ENCODE measurements at regions not wholly inside any gene's neighbourhood (a gene's known extent, or its start where the extent isn't known, plus 50 kb on each side); places are given as distances from the start of the nearest gene placed in this dataset.

DNA sequence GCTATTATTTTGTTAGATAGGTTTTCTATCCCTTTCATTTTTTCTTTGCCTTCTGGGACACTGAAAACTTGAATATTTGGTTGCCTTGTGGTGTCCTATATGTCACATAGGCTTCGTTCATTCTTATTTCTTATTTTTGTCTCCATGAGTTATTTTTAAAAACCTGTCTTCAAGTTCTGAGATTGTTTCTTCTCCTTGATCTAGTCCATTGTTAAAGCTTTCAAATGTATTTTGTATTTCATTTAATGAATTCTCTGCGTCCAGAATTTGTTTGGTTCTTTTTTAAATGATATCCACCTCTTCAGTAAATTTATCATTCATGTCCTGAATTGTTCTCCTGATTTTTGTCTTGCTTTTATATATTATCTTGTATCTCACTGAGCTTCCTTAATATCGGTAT is 243.2 kb upstream of the BMP2 start:
- intact Hi-C loops (cut with DNase I; ENCODE audit: low total_unique reads), result no loop called here
- H3K4me3 ChIP-seq (ENCODE audit: low read depth, poor library complexity, severe bottlenecking), result no peak overlapping the region
- no peak for DNase-seq (ENCODE audit: low spot score in 2 of 2)
- TF ChIP-seq, protein P1, sequence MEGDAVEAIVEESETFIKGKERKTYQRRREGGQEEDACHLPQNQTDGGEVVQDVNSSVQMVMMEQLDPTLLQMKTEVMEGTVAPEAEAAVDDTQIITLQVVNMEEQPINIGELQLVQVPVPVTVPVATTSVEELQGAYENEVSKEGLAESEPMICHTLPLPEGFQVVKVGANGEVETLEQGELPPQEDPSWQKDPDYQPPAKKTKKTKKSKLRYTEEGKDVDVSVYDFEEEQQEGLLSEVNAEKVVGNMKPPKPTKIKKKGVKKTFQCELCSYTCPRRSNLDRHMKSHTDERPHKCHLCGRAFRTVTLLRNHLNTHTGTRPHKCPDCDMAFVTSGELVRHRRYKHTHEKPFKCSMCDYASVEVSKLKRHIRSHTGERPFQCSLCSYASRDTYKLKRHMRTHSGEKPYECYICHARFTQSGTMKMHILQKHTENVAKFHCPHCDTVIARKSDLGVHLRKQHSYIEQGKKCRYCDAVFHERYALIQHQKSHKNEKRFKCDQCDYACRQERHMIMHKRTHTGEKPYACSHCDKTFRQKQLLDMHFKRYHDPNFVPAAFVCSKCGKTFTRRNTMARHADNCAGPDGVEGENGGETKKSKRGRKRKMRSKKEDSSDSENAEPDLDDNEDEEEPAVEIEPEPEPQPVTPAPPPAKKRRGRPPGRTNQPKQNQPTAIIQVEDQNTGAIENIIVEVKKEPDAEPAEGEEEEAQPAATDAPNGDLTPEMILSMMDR (IDR thresholded peaks at IDR 0.05), result no peak
- no peak for TF ChIP-seq POLR2A (IDR thresholded peaks at IDR 0.05)
- 92 to 93% methylated on average over 3 of the region's 3 CpGs for WGBS, 2 donors

DNA sequence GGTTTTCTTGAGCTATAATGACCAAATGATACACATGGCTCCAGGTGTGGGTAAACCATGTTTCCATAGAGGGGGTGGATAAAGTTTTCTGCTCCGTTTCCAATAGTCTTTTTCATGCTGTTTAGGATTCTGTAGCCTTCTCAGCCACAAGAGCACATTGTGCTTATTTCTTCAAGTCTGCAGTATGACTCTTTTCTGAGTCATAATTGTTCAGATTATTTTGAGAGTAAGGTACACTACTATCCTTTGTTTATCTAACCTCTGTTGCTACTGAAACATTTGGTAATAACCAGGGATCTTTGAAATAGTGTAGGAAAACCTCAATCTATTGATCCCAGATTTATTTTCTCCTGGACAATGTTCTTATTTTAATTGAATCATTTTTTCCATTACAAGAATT is 247.9 kb upstream of the BMP2 start:
- TF ChIP-seq, protein P1 (IDR thresholded peaks at IDR 0.05), result no peak
- TF ChIP-seq POLR2A (IDR thresholded peaks at IDR 0.05), result no peak
- H3K4me3 ChIP-seq (ENCODE audit: low read depth, poor library complexity, severe bottlenecking), result no peak overlapping the region
- intact Hi-C loops (cut with DNase I; ENCODE audit: low total_unique reads), result no loop called here
- DNase-seq (ENCODE audit: low spot score in 2 of 2), result no peak
- WGBS, 2 donors, result 77 to 80% methylated on average over 1 of the region's 1 CpG

DNA sequence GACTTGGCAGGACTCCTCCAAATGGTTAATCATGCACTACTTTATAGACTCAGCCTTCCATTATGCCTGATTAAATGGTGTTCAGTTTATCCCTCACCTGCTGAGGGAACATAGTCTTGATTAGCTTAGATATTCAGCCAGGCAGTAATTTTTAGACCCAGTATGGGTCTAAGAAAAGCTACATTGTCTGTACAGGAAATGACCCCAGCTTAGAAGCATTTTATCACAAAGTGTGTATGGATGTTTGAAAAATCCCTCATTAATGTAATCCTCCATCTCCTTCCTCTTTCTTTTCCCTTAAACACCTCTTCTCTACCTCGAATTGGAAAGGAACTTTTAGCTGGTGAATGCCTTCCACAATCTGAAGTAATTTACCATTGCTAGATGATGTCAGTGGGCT is 252.2 kb upstream of the BMP2 start:
- no peak overlapping the region for H3K4me3 ChIP-seq (ENCODE audit: low read depth, poor library complexity, severe bottlenecking)
- WGBS, 2 donors, result 27 to 29% methylated on average over 1 of the region's 1 CpG
- DNase-seq (ENCODE audit: low spot score in 2 of 2), result no peak
- TF ChIP-seq, protein P1 (IDR thresholded peaks at IDR 0.05), result no peak
- TF ChIP-seq POLR2A (IDR thresholded peaks at IDR 0.05), result no peak
- intact Hi-C loops (cut with DNase I; ENCODE audit: low total_unique reads), result no loop called here

DNA sequence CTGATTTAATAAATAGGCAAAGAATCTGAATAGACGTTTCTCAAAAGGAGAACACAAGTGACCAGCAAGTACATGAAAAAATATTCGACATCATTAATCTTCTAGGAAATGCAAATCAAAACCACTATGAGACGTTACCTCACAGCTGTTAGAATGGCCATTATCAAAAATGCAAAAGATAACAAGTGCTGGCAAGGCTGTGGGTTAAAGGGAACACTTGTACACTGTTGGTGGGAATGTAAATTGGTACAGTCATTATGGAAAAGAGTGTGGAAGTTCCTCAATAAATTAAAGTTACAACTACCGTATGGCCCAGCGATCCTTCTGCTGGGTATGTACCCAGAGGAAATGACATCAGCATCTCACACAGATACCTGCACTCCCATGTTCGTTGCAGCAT is 253.9 kb upstream of the BMP2 start:
- DNase-seq (ENCODE audit: low spot score in 2 of 2), result no peak
- intact Hi-C loops (cut with DNase I; ENCODE audit: low total_unique reads), result no loop called here
- H3K4me3 ChIP-seq (ENCODE audit: low read depth, poor library complexity, severe bottlenecking), result no peak overlapping the region
- WGBS, 2 donors, result 74 to 85% methylated on average over 6 of the region's 6 CpGs
- TF ChIP-seq, protein P1 (IDR thresholded peaks at IDR 0.05), result no peak
- TF ChIP-seq POLR2A (IDR thresholded peaks at IDR 0.05), result no peak

DNA sequence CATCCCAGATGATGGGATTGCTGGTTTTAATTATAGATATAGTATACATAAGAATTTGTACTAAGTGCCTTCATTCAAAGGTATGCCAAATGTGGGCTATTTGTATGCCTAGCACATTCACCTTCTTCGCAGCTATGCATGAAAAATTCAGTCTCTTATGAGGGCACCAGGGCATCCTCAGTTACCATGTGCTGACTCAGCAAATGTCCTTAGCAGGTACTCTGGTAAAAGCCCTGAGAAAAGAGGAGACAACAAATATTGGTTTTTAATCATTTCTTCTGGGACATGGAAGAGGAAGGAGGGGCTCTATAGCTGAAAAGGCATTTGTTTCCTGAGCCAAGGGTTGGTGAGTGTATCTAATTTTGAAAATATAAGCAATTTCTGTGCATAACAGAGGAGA is 258.1 kb upstream of the BMP2 start:
- no peak overlapping the region for H3K4me3 ChIP-seq (ENCODE audit: low read depth, poor library complexity, severe bottlenecking)
- WGBS, 2 donors, result 52 to 88% methylated on average over 1 of the region's 1 CpG
- intact Hi-C loops (cut with DNase I; ENCODE audit: low total_unique reads), result no loop called here
- TF ChIP-seq, protein P1 (IDR thresholded peaks at IDR 0.05), result no peak
- no peak for TF ChIP-seq POLR2A (IDR thresholded peaks at IDR 0.05)
- no peak for DNase-seq (ENCODE audit: low spot score in 2 of 2)

DNA sequence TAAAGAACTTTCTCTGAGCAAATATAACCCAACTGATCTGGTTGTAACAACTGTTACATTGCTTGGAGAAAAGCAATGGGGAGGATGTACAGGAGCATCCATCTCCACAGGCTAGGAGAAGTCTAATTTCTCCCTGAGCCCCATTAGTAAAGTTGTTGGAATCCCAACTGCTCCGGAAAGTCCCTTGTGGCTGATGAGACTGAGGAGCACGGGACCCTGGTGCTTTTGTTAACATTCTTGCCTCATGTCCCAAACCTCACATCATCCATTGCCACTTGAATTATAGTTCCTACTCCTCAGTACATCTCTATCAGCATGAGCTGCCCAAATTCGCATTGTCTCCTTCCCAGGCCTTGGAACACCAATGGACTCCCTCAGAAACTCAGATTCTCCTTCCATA is 260.6 kb upstream of the BMP2 start:
- WGBS, 2 donors, result 56 to 68% methylated on average over 3 of the region's 3 CpGs
- DNase-seq (ENCODE audit: low spot score in 2 of 2), result no peak
- intact Hi-C loops (cut with DNase I; ENCODE audit: low total_unique reads), result no loop called here
- TF ChIP-seq, protein P1 (IDR thresholded peaks at IDR 0.05), result no peak
- no peak for TF ChIP-seq POLR2A (IDR thresholded peaks at IDR 0.05)
- H3K4me3 ChIP-seq (ENCODE audit: low read depth, poor library complexity, severe bottlenecking), result no peak overlapping the region
